Immature natural killer cell (primary cell): ENCODE measurements at regions not wholly inside any gene's neighbourhood (a gene's known extent, or its start where the extent isn't known, plus 50 kb on each side); places are given as distances from the start of the nearest gene placed in this dataset.

Experiments used
- DNase-seq, 3 donors: peaks; one replicate each; pipeline ENCODE4 v3.0.0; 2022; ENCODE audit warnings: mixed read lengths in 1 of 3
- H3K27ac Mint-ChIP-seq, 6 donors: one replicate each; pipeline ENCODE4 v1.8.0; 2020; ENCODE audit warnings: mixed read lengths in 6 of 6, mild to moderate bottlenecking in 5 of 6, inconsistent platforms in 4 of 6, moderate library complexity in 3 of 6
- H3K27me3 Mint-ChIP-seq, 3 donors: one replicate each; pipeline ENCODE4 v1.8.0; 2020 to 2021; ENCODE audit warnings: low read depth in 3 of 3, mild to moderate bottlenecking in 3 of 3, mixed read lengths in 3 of 3, moderate library complexity in 3 of 3, inconsistent platforms in 1 of 3
- H3K36me3 Mint-ChIP-seq, 3 donors: one replicate each; pipeline ENCODE4 v1.8.0; 2020; ENCODE audit warnings: mixed read lengths in 3 of 3, inconsistent platforms in 2 of 3, mild to moderate bottlenecking in 2 of 3
- H3K4me1 Mint-ChIP-seq, 2 donors: one replicate each; pipeline ENCODE4 v1.8.0; 2020; ENCODE audit warnings: inconsistent platforms in 2 of 2, mild to moderate bottlenecking in 2 of 2, mixed read lengths in 2 of 2, moderate library complexity in 1 of 2
- H3K4me3 Mint-ChIP-seq, 5 donors: one replicate each; pipeline ENCODE4 v1.8.0; 2020; ENCODE audit warnings: mild to moderate bottlenecking in 5 of 5, mixed read lengths in 5 of 5, inconsistent platforms in 3 of 5, moderate library complexity in 3 of 5
- H3K9me3 Mint-ChIP-seq, 6 donors: one replicate each; pipeline ENCODE4 v1.8.0; 2020; ENCODE audit warnings: mild to moderate bottlenecking in 6 of 6, mixed read lengths in 6 of 6, inconsistent platforms in 4 of 6, moderate library complexity in 3 of 6

DNA sequence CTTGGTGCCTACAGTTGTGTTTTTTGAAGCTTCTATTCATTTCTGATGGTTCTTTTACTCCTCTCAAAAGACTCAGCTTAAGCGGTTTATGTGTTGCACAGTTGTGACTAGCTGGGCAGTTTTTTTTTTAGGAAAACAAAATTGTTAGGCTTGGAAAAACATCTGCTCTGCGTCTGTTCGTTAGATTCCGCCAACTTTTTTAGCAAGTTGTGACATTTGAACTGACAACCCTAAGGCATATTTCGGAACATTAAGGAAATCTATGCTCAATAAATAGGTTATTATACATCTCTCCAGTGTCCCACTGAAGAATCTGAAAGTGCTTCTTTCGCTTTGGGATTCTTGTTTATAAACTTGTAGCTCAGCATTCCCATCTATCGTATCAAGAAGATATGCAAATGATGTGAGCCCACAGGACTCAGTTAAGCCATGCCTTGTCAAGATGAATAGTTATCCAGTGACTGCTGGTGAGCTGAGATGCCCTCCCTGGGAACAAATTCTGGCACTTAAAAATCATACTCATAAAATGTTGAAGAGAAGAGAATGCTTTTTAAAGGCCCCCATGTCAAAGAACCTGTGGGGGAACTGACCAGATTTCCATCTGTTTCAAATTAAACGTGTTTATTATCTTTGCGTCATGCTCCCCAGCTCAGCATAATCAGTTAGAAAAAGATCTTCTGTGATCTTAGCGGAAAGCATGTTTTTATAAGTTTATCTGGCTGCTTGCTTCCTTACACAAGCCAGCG, 109.0 kb upstream of the FAM20A start:
- no peaks in the 10 kb centered on the region for H3K9me3 Mint-ChIP-seq
- no peak for DNase-seq
- no peak overlapping the region for H3K27ac Mint-ChIP-seq
- no peak overlapping the region for H3K4me3 Mint-ChIP-seq
- no peaks in the 10 kb centered on the region for H3K4me1 Mint-ChIP-seq
- peaks cover 6 to 8% (median 6%) of the 10 kb centered on the region in 3 donors for H3K27me3 Mint-ChIP-seq
- H3K36me3 Mint-ChIP-seq = no peaks in the 10 kb centered on the region

- DNase-seq = no peak
- H3K27ac Mint-ChIP-seq = no peak overlapping the region
- H3K36me3 Mint-ChIP-seq = no peaks in the 10 kb centered on the region
- H3K27me3 Mint-ChIP-seq = peaks cover 6 to 10% (median 9%) of the 10 kb centered on the region in 3 donors
- H3K9me3 Mint-ChIP-seq = no peaks in the 10 kb centered on the region
- no peaks in the 10 kb centered on the region for H3K4me1 Mint-ChIP-seq
- no peak overlapping the region for H3K4me3 Mint-ChIP-seq
Measured at GRCh38 chr17:68709461-68709860, 108.3 kb upstream of the FAM20A start.

- DNase-seq = no peak
- Mint-ChIP-seq H3K36me3 (no peaks in the 10 kb centered on the region), H3K9me3 (no peaks in the 10 kb centered on the region), H3K27me3 (peaks cover 3 to 11% (median 10%) of the 10 kb centered on the region in 3 donors), H3K4me1 (no peaks in the 10 kb centered on the region), H3K4me3 (no peak overlapping the region), H3K27ac (no peak overlapping the region)
Measured at GRCh38 chr17:68707031-68707430, 105.9 kb upstream of the FAM20A start.

- H3K27ac Mint-ChIP-seq = no peak overlapping the region
- no peak overlapping the region for H3K4me3 Mint-ChIP-seq
- peaks cover 0 to 11% (median 7%) of the 10 kb centered on the region in 3 donors for H3K27me3 Mint-ChIP-seq
- no peak for DNase-seq
- H3K9me3 Mint-ChIP-seq = no peaks in the 10 kb centered on the region
- H3K36me3 Mint-ChIP-seq = no peaks in the 10 kb centered on the region
- H3K4me1 Mint-ChIP-seq = no peaks in the 10 kb centered on the region
Measured at GRCh38 chr17:68706356-68706920, 105.3 kb upstream of the FAM20A start.

DNA sequence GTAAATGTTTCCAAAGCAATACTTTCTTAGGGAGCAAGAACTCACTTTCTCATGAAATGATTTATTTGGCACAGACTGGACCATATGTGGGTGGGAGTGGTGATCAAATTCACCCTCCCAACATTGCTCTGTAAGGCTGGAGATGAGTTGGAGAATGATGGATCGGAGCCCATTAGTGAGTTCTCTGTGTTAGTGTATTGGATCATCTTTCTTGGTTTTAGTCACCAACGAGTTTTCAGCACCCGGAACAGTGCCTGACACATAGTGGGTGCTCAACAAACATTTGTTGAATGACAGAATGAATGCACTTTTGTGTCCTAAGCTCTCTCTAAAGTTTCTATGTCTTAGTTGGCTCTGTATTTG, 104.5 kb upstream of the FAM20A start:
- DNase-seq = no peak
- H3K27ac Mint-ChIP-seq = no peak overlapping the region
- no peak overlapping the region for H3K4me3 Mint-ChIP-seq
- no peaks in the 10 kb centered on the region for H3K4me1 Mint-ChIP-seq
- no peaks in the 10 kb centered on the region for H3K36me3 Mint-ChIP-seq
- H3K9me3 Mint-ChIP-seq = no peaks in the 10 kb centered on the region
- H3K27me3 Mint-ChIP-seq = peaks cover 0 to 14% (median 7%) of the 10 kb centered on the region in 3 donors

DNA sequence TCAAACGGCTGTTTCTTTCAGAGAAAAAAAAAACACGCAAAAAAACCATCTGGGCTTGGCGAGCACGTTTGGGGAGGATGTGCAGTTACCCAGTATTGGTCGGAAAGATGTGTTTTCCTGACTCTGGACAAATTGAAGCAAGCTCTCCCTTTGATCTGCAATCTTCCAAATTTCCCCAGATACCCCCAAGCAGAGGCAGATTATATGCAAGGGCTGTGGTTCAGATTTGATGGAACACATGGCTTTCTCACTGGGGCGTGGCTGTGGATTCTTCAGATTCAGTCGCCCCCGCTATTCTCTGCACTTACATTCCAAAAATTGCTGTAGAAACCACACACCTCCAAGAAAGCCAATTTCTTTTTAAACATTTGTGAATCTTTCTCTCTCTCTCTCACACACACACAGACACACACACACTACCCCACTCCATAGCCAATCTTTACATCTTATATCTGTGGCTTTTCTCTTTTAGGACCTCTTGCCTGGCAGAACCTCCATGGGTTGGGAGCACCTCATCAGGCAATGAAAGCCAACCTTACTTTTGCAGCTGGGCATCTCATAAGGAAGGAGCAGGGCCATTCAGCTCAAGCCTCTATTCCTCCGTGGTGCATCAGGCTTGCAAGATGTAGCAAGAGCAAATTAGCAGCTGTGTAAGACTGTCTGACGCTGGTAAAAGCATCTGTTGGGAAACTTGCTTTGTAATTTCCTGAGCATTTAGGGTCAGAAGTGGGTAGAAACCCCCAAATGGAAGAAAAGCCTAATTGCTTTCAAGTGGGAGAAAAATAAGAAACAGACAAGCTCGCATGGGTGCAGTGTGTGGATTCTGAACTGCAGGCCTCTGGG, 103.9 kb upstream of the FAM20A start:
- H3K27me3 Mint-ChIP-seq = peaks cover 0 to 14% (median 7%) of the 10 kb centered on the region in 3 donors
- no peaks in the 10 kb centered on the region for H3K9me3 Mint-ChIP-seq
- H3K27ac Mint-ChIP-seq = no peak overlapping the region
- no peaks in the 10 kb centered on the region for H3K36me3 Mint-ChIP-seq
- H3K4me3 Mint-ChIP-seq = no peak overlapping the region
- no peaks in the 10 kb centered on the region for H3K4me1 Mint-ChIP-seq
- no peak for DNase-seq

- Mint-ChIP-seq H3K27me3 (peaks cover 0 to 21% (median 10%) of the 10 kb centered on the region in 3 donors), H3K27ac (no peak overlapping the region), H3K4me1 (no peaks in the 10 kb centered on the region), H3K36me3 (no peaks in the 10 kb centered on the region), H3K4me3 (no peak overlapping the region), H3K9me3 (peaks cover 0 to 4% (median 0%) of the 10 kb centered on the region in 6 donors)
- no peak for DNase-seq
Measured at GRCh38 chr17:68701046-68701445, 99.9 kb upstream of the FAM20A start.

DNA sequence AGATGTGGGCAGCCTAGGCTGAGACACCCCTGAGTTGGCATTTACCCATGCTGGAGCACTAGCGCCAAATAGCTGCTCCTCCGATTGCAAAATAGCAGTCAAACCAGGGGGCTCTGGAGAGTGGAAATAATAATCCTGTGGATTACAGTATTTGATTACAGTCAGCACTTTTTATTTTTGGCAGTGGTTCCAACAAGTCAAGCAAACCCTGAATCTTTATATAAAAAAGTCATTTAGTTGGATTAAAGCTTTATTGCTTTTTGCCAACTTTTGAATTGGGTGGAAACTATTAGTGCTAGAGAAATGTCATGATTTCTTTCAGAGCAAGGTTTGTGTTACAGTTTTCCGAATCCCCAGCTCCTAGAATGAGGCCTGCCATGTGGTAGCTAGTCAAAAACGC, 99.3 kb upstream of the FAM20A start:
- Mint-ChIP-seq H3K36me3 (no peaks in the 10 kb centered on the region), H3K27ac (no peak overlapping the region), H3K27me3 (peaks cover 0 to 23% (median 13%) of the 10 kb centered on the region in 3 donors), H3K4me1 (no peaks in the 10 kb centered on the region), H3K9me3 (peaks cover 0 to 8% (median 0%) of the 10 kb centered on the region in 6 donors), H3K4me3 (no peak overlapping the region)
- no peak for DNase-seq

GRCh38 chr17:68699936-68700335, 98.8 kb upstream of the FAM20A start:
- no peaks in the 10 kb centered on the region for H3K36me3 Mint-ChIP-seq

DNA sequence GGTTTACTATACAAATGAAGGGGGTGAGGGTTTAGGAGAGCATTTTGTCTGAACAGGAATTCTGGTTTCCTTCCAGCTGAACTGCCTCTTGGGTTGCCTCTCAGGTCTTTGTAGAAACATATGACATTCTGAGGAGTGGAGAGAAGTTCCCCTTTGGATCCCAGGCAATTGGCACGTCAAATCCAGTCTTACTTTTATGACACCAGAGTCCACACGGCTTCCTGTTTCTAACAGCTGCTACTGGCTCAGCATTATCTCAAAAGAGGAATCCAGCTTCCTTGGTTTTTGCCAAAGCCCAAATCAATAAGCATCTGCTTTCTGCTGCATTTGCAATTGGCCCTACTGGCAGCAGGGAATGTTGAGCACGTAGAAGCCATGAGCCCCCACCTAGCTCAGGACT, 97.6 kb upstream of the FAM20A start:
- no peaks in the 10 kb centered on the region for H3K4me1 Mint-ChIP-seq
- no peak overlapping the region for H3K4me3 Mint-ChIP-seq
- H3K27ac Mint-ChIP-seq = no peak overlapping the region

More at GRCh38 chr17:68699936-68700335, 98.8 kb upstream of the FAM20A start:
- Mint-ChIP-seq H3K4me3 (no peak overlapping the region), H3K27ac (no peak overlapping the region), H3K4me1 (no peaks in the 10 kb centered on the region), H3K9me3 (peaks cover 0 to 8% (median 0%) of the 10 kb centered on the region in 6 donors), H3K27me3 (peaks cover 1 to 20% (median 12%) of the 10 kb centered on the region in 3 donors)
- DNase-seq = no peak

GRCh38 chr17:68697850-68698361, 96.7 kb upstream of the FAM20A start:
- Mint-ChIP-seq H3K4me3 (no peak overlapping the region), H3K9me3 (peaks cover 0 to 8% (median 0%) of the 10 kb centered on the region in 6 donors), H3K27ac (no peak overlapping the region), H3K36me3 (no peaks in the 10 kb centered on the region), H3K4me1 (no peaks in the 10 kb centered on the region), H3K27me3 (peaks cover 1 to 17% (median 10%) of the 10 kb centered on the region in 3 donors)
- DNase-seq = no peak

More for the DNA sequence above, 97.6 kb upstream of the FAM20A start:
- no peak for DNase-seq
- Mint-ChIP-seq H3K36me3 (no peaks in the 10 kb centered on the region), H3K27me3 (peaks cover 1 to 19% (median 10%) of the 10 kb centered on the region in 3 donors), H3K9me3 (peaks cover 0 to 8% (median 0%) of the 10 kb centered on the region in 6 donors)

DNA sequence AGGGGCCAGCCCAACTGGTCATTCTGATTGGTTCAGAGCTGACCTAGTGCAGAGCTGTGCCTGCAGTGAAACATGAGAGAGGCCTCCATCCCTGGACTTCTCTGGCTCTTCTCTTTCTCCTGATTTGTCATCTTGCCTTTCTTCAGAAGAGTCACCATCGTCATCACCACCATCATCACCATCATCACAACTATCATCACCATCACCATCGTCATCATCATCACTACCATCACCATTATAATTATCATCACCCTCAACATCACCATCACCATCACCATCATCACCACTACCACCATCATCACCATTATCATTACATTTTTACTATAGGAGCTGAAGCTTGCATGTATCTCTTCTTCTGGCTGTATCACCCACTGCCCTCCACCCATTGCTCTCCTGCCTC, 94.5 kb upstream of the FAM20A start:
- Mint-ChIP-seq H3K27me3 (peaks cover 1 to 12% (median 10%) of the 10 kb centered on the region in 3 donors), H3K9me3 (peaks cover 0 to 8% (median 0%) of the 10 kb centered on the region in 6 donors), H3K27ac (no peak overlapping the region), H3K36me3 (no peaks in the 10 kb centered on the region), H3K4me1 (no peaks in the 10 kb centered on the region), H3K4me3 (no peak overlapping the region)
- DNase-seq = no peak

DNA sequence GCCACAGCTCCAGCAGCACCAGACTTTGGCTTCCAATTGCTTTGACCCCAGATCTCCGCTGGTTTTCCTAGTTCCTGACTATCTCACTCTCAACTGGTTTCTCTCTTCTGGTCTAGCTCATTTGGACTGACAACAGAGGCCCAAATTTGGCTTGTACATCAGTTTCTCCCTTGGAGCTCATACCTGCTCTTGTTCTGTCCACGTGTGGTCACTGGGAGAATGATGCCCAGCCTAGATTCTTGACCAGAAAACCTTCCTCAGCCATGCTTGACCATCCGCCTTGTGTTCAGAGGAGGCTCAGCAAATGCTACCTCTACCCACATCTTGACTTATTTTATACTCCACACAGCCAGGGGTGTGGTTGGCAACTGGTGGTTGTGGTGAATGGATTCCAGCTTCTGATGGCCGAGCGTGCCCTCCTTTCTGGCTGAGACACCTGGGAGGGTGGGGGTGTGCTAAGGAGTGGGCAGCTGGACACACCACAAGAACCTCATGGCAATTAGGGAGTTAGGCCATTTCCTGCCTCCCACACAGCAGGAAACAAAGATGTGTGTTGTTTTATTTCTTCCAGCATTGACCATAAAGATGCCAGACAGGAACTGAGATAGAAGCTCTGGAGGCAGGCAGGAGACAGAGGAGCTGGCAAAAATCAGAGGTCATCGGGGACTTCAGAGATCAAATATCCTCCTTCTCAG, 93.8 kb upstream of the FAM20A start:
- Mint-ChIP-seq H3K4me3 (no peak overlapping the region), H3K27ac (no peak overlapping the region), H3K4me1 (no peaks in the 10 kb centered on the region), H3K9me3 (peaks cover 0 to 8% (median 0%) of the 10 kb centered on the region in 6 donors), H3K36me3 (no peaks in the 10 kb centered on the region), H3K27me3 (peaks cover 1 to 12% (median 10%) of the 10 kb centered on the region in 3 donors)
- no peak for DNase-seq
